Ammon's horn (tissue), 1 donor: ENCODE measurements at regions not wholly inside any gene's neighbourhood (a gene's known extent, or its start where the extent isn't known, plus 50 kb on each side); places are given as distances from the start of the nearest gene placed in this dataset.
"Not testable (repeated sequence)": the region's sequence is repeated elsewhere in the genome, so short reads cannot be mapped to it uniquely, and the experiment has no call there.

Experiments
- DNase-seq: peaks from one replicate; pipeline ENCODE4 v3.0.0-alpha.2; 2016; ENCODE audit warnings: low spot score

GRCh38 chr7:23938215-23938614 is 228.2 kb downstream of the STK31 start:
- no peak for DNase-seq

- peak; percentile 23 for DNase-seq
Measured at GRCh38 chr7:23938937-23939552, 229.0 kb downstream of the STK31 start.

GRCh38 chr7:23939747-23940146 is 229.7 kb downstream of the STK31 start:
- DNase-seq = not testable (repeated sequence)

- DNase-seq = no peak
Measured at GRCh38 chr7:23941551-23941950, 231.5 kb downstream of the STK31 start.

GRCh38 chr7:23942032-23942431 is 232.0 kb downstream of the STK31 start:
- no peak for DNase-seq

GRCh38 chr7:23944131-23944530 is 234.1 kb downstream of the STK31 start:
- no peak for DNase-seq

GRCh38 chr7:23945472-23945871 is 235.5 kb downstream of the STK31 start:
- DNase-seq = no peak

GRCh38 chr7:23955145-23955544 is 245.1 kb downstream of the STK31 start:
- no peak for DNase-seq

GRCh38 chr7:23955600-23956149 is 245.7 kb downstream of the STK31 start:
- no peak for DNase-seq

- no peak for DNase-seq
Measured at GRCh38 chr7:23956772-23957576, 247.0 kb downstream of the STK31 start.

GRCh38 chr7:23959821-23960220 is 249.8 kb downstream of the STK31 start:
- no peak for DNase-seq

GRCh38 chr7:23960361-23960760 is 250.3 kb downstream of the STK31 start:
- DNase-seq = no peak

GRCh38 chr7:23963461-23964165 is 253.6 kb downstream of the STK31 start:
- DNase-seq = no peak

GRCh38 chr7:23964715-23965114 is 254.7 kb downstream of the STK31 start:
- no peak for DNase-seq

- DNase-seq = no peak
Measured at GRCh38 chr7:23965296-23965695, 255.3 kb downstream of the STK31 start.

GRCh38 chr7:23966941-23967340 is 256.9 kb downstream of the STK31 start:
- no peak for DNase-seq

- DNase-seq = no peak
Measured at GRCh38 chr7:23967949-23968599, 258.1 kb downstream of the STK31 start.

GRCh38 chr7:23968791-23969190 is 258.8 kb downstream of the STK31 start:
- no peak for DNase-seq

- DNase-seq = no peak
Measured at GRCh38 chr7:23969443-23969842, 259.4 kb downstream of the STK31 start.

- DNase-seq = no peak
Measured at GRCh38 chr7:23970193-23970592, 260.2 kb downstream of the STK31 start.

- DNase-seq = no peak
Measured at GRCh38 chr7:23971031-23971430, 261.0 kb downstream of the STK31 start.

- no peak for DNase-seq
Measured at GRCh38 chr7:23972057-23972456, 262.0 kb downstream of the STK31 start.
